Endothelial cell of umbilical vein (primary cell): ENCODE measurements at regions not wholly inside any gene's neighbourhood (a gene's known extent, or its start where the extent isn't known, plus 50 kb on each side); places are given as distances from the start of the nearest gene placed in this dataset.

Source experiments
- BruUV-seq: library from RNA; stranded (reverse); fragments of 400-500 nt; replicated peaks from 2 replicates; lab custom pipeline; 2021; lab: Mats Ljungman, UMichigan
- CTCF ChIA-PET: fragments of 300-600, 350-600 bp; sonication (Branson Sonifier 250); formaldehyde crosslinking; loops from one replicate; lab custom pipeline; 2021; ENCODE audit warnings: antibody characterized with exemption, inconsistent platforms; lab: Charles Lee
- POLR2A ChIA-PET: fragments of 300-600, 350-600 bp; sonication (Branson Sonifier 250); formaldehyde crosslinking; loops from one replicate; lab custom pipeline; 2021; ENCODE audit warnings: antibody characterized with exemption, inconsistent platforms; lab: Charles Lee
- DNase-seq: peaks from one replicate; pipeline ENCODE4 v3.0.0-alpha.2; 2011; ENCODE audit warnings: low read depth, low spot score
- FAIRE-seq: peaks from 2 replicates; lab custom pipeline; 2011; peaks lifted over from hg19 to GRCh38; lab: Jason Lieb, UNC
- H2AFZ ChIP-seq: 2 replicates; pipeline ENCODE4 v1.6.0; 2012; ENCODE audit warnings: low read depth, low read length, control low read depth, inconsistent platforms
- H3K27ac ChIP-seq: 2 replicates; pipeline ENCODE4 v1.5.1; 2011; ENCODE audit warnings: low read depth, mild to moderate bottlenecking, control low read depth, low read length, moderate library complexity; ENCODE audit not compliant: insufficient read depth
- H3K27me3 ChIP-seq, 2 experiments: 2 replicates each; pipeline versions ENCODE4 v1.6.0 to v1.6.1; 2011; ENCODE audit warnings: low read length in 2 of 2, mixed read lengths in 1 of 2; ENCODE audit not compliant: control insufficient read depth in 2 of 2, insufficient read depth in 2 of 2
- H3K36me3 ChIP-seq, 2 experiments: 2 replicates in 1 of 2; 3 replicates in 1 of 2; pipeline ENCODE4 v1.5.1; 2011; ENCODE audit warnings: low read length in 2 of 2, mild to moderate bottlenecking in 1 of 2, moderate library complexity in 1 of 2; ENCODE audit not compliant: control insufficient read depth in 2 of 2, insufficient read depth in 2 of 2; ENCODE audit errors: extremely low read depth in 1 of 2
- H3K4me1 ChIP-seq: 3 replicates; pipeline ENCODE4 v1.5.1; 2011; ENCODE audit warnings: mild to moderate bottlenecking, low read length; ENCODE audit not compliant: control insufficient read depth, insufficient read depth; ENCODE audit errors: extremely low read depth
- H3K4me2 ChIP-seq: 2 replicates; pipeline ENCODE4 v1.6.1; 2011; ENCODE audit warnings: low read length, control low read depth, mixed read lengths; ENCODE audit not compliant: insufficient read depth
- H3K4me3 ChIP-seq, 3 experiments: fragments of 200-600 bp in 1 of 3; sonication (generic), shearing (Covaris generic) in 1 of 3; replicated peaks in 1 of 3; 2 replicates each; pipeline ENCODE4 v1.5.1; 2011 to 2016; ENCODE audit warnings: control low read depth in 3 of 3, low read length in 3 of 3, mild to moderate bottlenecking in 2 of 3, inconsistent platforms in 1 of 3, low read depth in 1 of 3, moderate library complexity in 1 of 3; ENCODE audit not compliant: insufficient read depth in 1 of 3
- H3K79me2 ChIP-seq: 2 replicates; pipeline ENCODE4 v1.6.0; 2012; ENCODE audit warnings: low read length, inconsistent platforms; ENCODE audit not compliant: control insufficient read depth, insufficient read depth
- H3K9ac ChIP-seq: replicated peaks from 2 replicates; pipeline ENCODE3; 2011; ENCODE audit warnings: low read length, control low read depth; ENCODE audit not compliant: insufficient read depth; ENCODE audit errors: extremely low read depth
- H3K9me1 ChIP-seq: replicated peaks from 3 replicates; pipeline ENCODE4 v1.6.0; 2011; ENCODE audit warnings: mild to moderate bottlenecking, low read length; ENCODE audit not compliant: control insufficient read depth, insufficient read depth; ENCODE audit errors: extremely low read depth
- H3K9me3 ChIP-seq: replicated peaks from 2 replicates; pipeline ENCODE4 v1.5.1; 2012; ENCODE audit warnings: low read length, inconsistent platforms; ENCODE audit not compliant: control insufficient read depth, insufficient read depth
- H4K20me1 ChIP-seq: replicated peaks from 2 replicates; pipeline ENCODE3; 2011; ENCODE audit warnings: mild to moderate bottlenecking, low read length; ENCODE audit not compliant: control insufficient read depth, insufficient read depth; ENCODE audit errors: extremely low read depth
- CTCF ChIP-seq, 2 donors: IDR thresholded peaks; 1 replicate in 1 of 2; 2 replicates in 1 of 2; pipeline ENCODE4 v1.5.1; 2011; ENCODE audit warnings: low read length in 2 of 2, mild to moderate bottlenecking in 2 of 2, moderate library complexity in 2 of 2, control low read depth in 1 of 2, inconsistent platforms in 1 of 2, low read depth in 1 of 2; ENCODE audit not compliant: insufficient read depth in 1 of 2; ENCODE audit errors: extremely low read depth in 1 of 2
- EZH2 ChIP-seq: IDR thresholded peaks from 2 replicates; pipeline ENCODE4 v1.6.1; 2012; ENCODE audit warnings: borderline replicate concordance, low read depth, mild to moderate bottlenecking, moderate library complexity, low read length, inconsistent platforms; ENCODE audit not compliant: severe bottlenecking
- FOS ChIP-seq: IDR thresholded peaks from 2 replicates; pipeline ENCODE4 v1.6.1; 2011; ENCODE audit warnings: mild to moderate bottlenecking, low read length, moderate library complexity, borderline replicate concordance; ENCODE audit not compliant: insufficient read depth
- GATA2 ChIP-seq: IDR thresholded peaks from 2 replicates; pipeline ENCODE4 v1.7.0; 2011; ENCODE audit warnings: low read depth, mild to moderate bottlenecking, moderate library complexity, mixed read lengths, low read length; ENCODE audit not compliant: insufficient read length, insufficient read depth
- JUN ChIP-seq: IDR thresholded peaks from 2 replicates; pipeline ENCODE4 v1.6.1; 2011; ENCODE audit warnings: borderline replicate concordance, low read depth; ENCODE audit not compliant: insufficient read length, insufficient read depth
- MAX ChIP-seq: IDR thresholded peaks from 2 replicates; pipeline ENCODE4 v1.6.1; 2011; ENCODE audit not compliant: insufficient read depth, insufficient read length
- MYC ChIP-seq: IDR thresholded peaks from one replicate; pipeline ENCODE4 v1.6.1; 2011; ENCODE audit warnings: mild to moderate bottlenecking, low read depth, low read length
- POLR2AphosphoS5 ChIP-seq: IDR thresholded peaks from 2 replicates; pipeline ENCODE4 v1.6.1; 2012; ENCODE audit warnings: low read depth, mild to moderate bottlenecking, control low read depth, low read length, moderate library complexity; ENCODE audit not compliant: insufficient read depth
- dilution Hi-C: fragments of 300-500 bp; cut with MboI; formaldehyde crosslinking; loops from one replicate; pipeline ENCODE4 v1.15.0; 2019; ENCODE audit warnings: low sequenced_read_pairs; ENCODE audit not compliant: extremely low pct_ligation_motif_present
- intact Hi-C: fragments of 100-400 bp; cut with micrococcal nuclease; formaldehyde crosslinking; loops from one replicate; pipeline ENCODE4 v1.10.0; 2022

- Histone ChIP-seq H3K4me3 (no peak overlapping the region), H3K9me3 (no peaks in the 10 kb centered on the region), H3K9me1 (no peaks in the 10 kb centered on the region), H3K4me1 (no peaks in the 10 kb centered on the region), H3K27ac (no peak overlapping the region), H3K79me2 (no peaks in the 10 kb centered on the region), H4K20me1 (no peaks in the 10 kb centered on the region), H3K4me2 (no peak overlapping the region), H3K27me3 (no peaks in the 10 kb centered on the region), H2AFZ (no peak overlapping the region), H3K9ac (no peak overlapping the region), H3K36me3 (no peaks in the 10 kb centered on the region)
- no TSS peak for BruUV-seq
- DNase-seq (no peak), FAIRE-seq (no peak)
- CTCF ChIA-PET, result no interaction called here
- TF ChIP-seq MYC (no peak), GATA2 (no peak), EZH2 (no peak), JUN (no peak), POLR2AphosphoS5 (no peak), FOS (no peak)
- intact Hi-C loops, result no loop called here
- dilution Hi-C loops, result no loop called here
- POLR2A ChIA-PET, result no interaction called here
Observed at GRCh38 chr11:109305009-109305408, 117.0 kb upstream of the C11orf87 start.

GRCh38 chr11:109306322-109306721 is 115.7 kb upstream of the C11orf87 start:
- Histone ChIP-seq H3K9me3 (no peaks in the 10 kb centered on the region), H4K20me1 (no peaks in the 10 kb centered on the region), H3K27me3 (no peaks in the 10 kb centered on the region), H3K4me2 (no peak overlapping the region), H3K27ac (no peak overlapping the region), H3K79me2 (no peaks in the 10 kb centered on the region), H2AFZ (no peak overlapping the region), H3K4me1 (no peaks in the 10 kb centered on the region), H3K9me1 (no peaks in the 10 kb centered on the region), H3K4me3 (no peak overlapping the region), H3K9ac (no peak overlapping the region), H3K36me3 (no peaks in the 10 kb centered on the region)
- DNase-seq (no peak), FAIRE-seq (no peak)
- POLR2A ChIA-PET, result no interaction called here
- dilution Hi-C loops, result no loop called here
- TF ChIP-seq MAX (no peak), EZH2 (no peak), POLR2AphosphoS5 (no peak), FOS (no peak), GATA2 (no peak), CTCF (IDR thresholded peaks at IDR 0.05; ENCODE audit: extremely low read depth in 1 of 2, insufficient read depth in 1 of 2, low read depth in 1 of 2, low read length in 2 of 2) (no peak)
- intact Hi-C loops, result no loop called here
- no TSS peak for BruUV-seq
- CTCF ChIA-PET, result no interaction called here
